ENCODE measurements at regions not wholly inside any gene's neighbourhood (a gene's known extent, or its start where the extent isn't known, plus 50 kb on each side); places are given as distances from the start of the nearest gene placed in this dataset.

GRCh38 chr16:51055434-51055833 lies 95.6 kb downstream of the SALL1 start:
- TF ChIP-seq CTCF (conservative IDR thresholded peaks at IDR 0.05): no peak
- no peak for DNase-seq (ENCODE audit: low read depth, low spot score)
- no peak overlapping the region for H3K4me3 Mint-ChIP-seq
- peaks cover 3% of the 10 kb centered on the region for H3K27me3 Mint-ChIP-seq (ENCODE audit: low read depth)
- H3K4me1 Mint-ChIP-seq: peaks cover 4% of the 10 kb centered on the region
- H3K36me3 Mint-ChIP-seq (ENCODE audit: low read depth): no peaks in the 10 kb centered on the region
- peak overlapping the region; percentile 31 for H3K27ac Mint-ChIP-seq (ENCODE audit: unreplicated experiment)
- peaks cover 3% of the 10 kb centered on the region for H3K9me3 Mint-ChIP-seq

- no peak for TF ChIP-seq CTCF (conservative IDR thresholded peaks at IDR 0.05)
- no peak overlapping the region for H3K4me3 Mint-ChIP-seq
- peaks cover 4% of the 10 kb centered on the region for H3K4me1 Mint-ChIP-seq
- H3K27ac Mint-ChIP-seq (ENCODE audit: unreplicated experiment): peak overlapping the region; percentile 85
- H3K36me3 Mint-ChIP-seq (ENCODE audit: low read depth): no peaks in the 10 kb centered on the region
- H3K9me3 Mint-ChIP-seq: peaks cover 5% of the 10 kb centered on the region
- DNase-seq (ENCODE audit: low read depth, low spot score): no peak
- H3K27me3 Mint-ChIP-seq (ENCODE audit: low read depth): peaks cover 3% of the 10 kb centered on the region
Measured at GRCh38 chr16:51053775-51054174, 97.3 kb downstream of the SALL1 start.

- H3K27ac Mint-ChIP-seq (ENCODE audit: unreplicated experiment): no peak overlapping the region
- no peak overlapping the region for H3K4me3 Mint-ChIP-seq
- H3K36me3 Mint-ChIP-seq (ENCODE audit: low read depth): no peaks in the 10 kb centered on the region
- TF ChIP-seq CTCF (conservative IDR thresholded peaks at IDR 0.05): no peak
- H3K27me3 Mint-ChIP-seq (ENCODE audit: low read depth): peaks cover 3% of the 10 kb centered on the region
- DNase-seq (ENCODE audit: low read depth, low spot score): no peak
- H3K4me1 Mint-ChIP-seq: no peaks in the 10 kb centered on the region
- peaks cover 5% of the 10 kb centered on the region for H3K9me3 Mint-ChIP-seq
Measured at GRCh38 chr16:51051671-51052070, 99.4 kb downstream of the SALL1 start.

DNA sequence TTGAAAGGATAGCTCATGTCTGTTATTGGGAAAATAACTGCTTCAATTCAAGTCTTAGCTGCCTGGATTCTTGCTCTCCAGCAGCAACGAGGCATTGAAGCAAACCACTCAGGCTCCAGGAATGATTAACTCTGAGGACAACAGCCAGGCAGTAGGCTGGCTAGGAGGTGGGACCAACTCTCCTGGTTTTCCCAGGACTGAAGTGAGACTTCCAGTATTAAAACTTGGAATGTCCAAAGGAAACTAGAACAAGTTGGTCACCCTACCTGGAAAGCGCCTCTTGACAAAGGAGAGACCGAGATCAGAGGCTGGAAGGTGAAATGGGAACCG lies 100.7 kb downstream of the SALL1 start:
- no peak for DNase-seq (ENCODE audit: low read depth, low spot score)
- H3K36me3 Mint-ChIP-seq (ENCODE audit: low read depth): no peaks in the 10 kb centered on the region
- peaks cover 5% of the 10 kb centered on the region for H3K9me3 Mint-ChIP-seq
- peaks cover 3% of the 10 kb centered on the region for H3K27me3 Mint-ChIP-seq (ENCODE audit: low read depth)
- no peak overlapping the region for H3K27ac Mint-ChIP-seq (ENCODE audit: unreplicated experiment)
- no peak overlapping the region for H3K4me3 Mint-ChIP-seq
- H3K4me1 Mint-ChIP-seq: no peaks in the 10 kb centered on the region
- TF ChIP-seq CTCF (conservative IDR thresholded peaks at IDR 0.05): no peak

DNA sequence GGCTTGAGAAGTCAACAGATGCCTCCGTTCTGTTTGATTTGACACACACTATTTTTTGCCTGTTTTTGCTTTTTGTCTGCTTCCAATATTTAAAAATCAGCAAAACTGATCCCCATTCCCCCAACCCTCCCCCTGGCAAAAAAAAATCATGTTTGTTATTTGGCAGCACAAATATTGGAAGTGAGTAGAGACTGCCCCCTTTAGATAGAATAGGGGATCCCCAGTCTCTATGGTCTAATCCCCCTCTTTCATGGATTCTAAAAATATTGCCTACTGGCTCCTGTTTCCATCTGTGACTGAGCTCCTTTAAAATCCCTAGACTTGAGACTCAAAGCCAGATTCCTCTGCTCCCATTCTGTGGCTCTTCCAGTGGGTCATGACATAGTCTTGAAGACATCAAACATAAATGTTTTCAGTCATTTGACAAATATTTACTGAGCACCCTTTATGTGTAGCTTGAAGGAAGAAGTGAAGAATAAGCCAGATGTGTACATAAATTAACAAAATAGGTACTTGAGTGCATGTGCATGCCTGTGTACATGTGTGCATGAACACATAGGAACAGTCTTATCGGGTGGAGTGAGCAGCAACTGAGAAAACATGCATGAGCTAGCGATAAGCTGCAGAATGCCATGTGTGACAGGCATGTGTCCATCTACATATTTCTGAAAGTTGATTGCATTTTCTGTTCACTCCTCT lies 101.2 kb downstream of the SALL1 start:
- Mint-ChIP-seq H3K9me3 (peaks cover 5% of the 10 kb centered on the region), H3K27ac (ENCODE audit: unreplicated experiment) (no peak overlapping the region), H3K27me3 (ENCODE audit: low read depth) (no peaks in the 10 kb centered on the region), H3K4me3 (no peak overlapping the region), H3K4me1 (no peaks in the 10 kb centered on the region), H3K36me3 (ENCODE audit: low read depth) (no peaks in the 10 kb centered on the region)
- no peak for DNase-seq (ENCODE audit: low read depth, low spot score)
- no peak for TF ChIP-seq CTCF (conservative IDR thresholded peaks at IDR 0.05)

Data from neural crest cell (in vitro differentiated cells).